Hematopoietic multipotent progenitor cell treated with erythropoietin and hydrocortisone succinate and interleukin-3 and kit ligand, for 15 days (in vitro differentiated cells): ENCODE measurements at regions not wholly inside any gene's neighbourhood (a gene's known extent, or its start where the extent isn't known, plus 50 kb on each side); places are given as distances from the start of the nearest gene placed in this dataset.

Experiments
- DNase-seq: peaks from one replicate; pipeline ENCODE4 v3.0.0-alpha.2; 2015; ENCODE audit warnings: low spot score

- DNase-seq = no peak
These were observed 145.9 kb upstream of the UBL3 start for GRCh38 chr13:29996316-29996715.

GRCh38 chr13:29994911-29995595 lies 144.6 kb upstream of the UBL3 start:
- DNase-seq = no peak

- DNase-seq = no peak
These were observed 143.5 kb upstream of the UBL3 start for GRCh38 chr13:29993716-29994488.

GRCh38 chr13:29993196-29993595 lies 142.8 kb upstream of the UBL3 start:
- DNase-seq = no peak

GRCh38 chr13:29991343-29991742 lies 140.9 kb upstream of the UBL3 start:
- DNase-seq = no peak

- DNase-seq = no peak
These were observed 136.9 kb upstream of the UBL3 start for GRCh38 chr13:29987340-29987739.

GRCh38 chr13:29980339-29980738 lies 129.9 kb upstream of the UBL3 start:
- DNase-seq = no peak

- DNase-seq = no peak
These were observed 127.8 kb upstream of the UBL3 start for GRCh38 chr13:29978211-29978610.

GRCh38 chr13:29977476-29978120 lies 127.2 kb upstream of the UBL3 start:
- DNase-seq = no peak

- DNase-seq = no peak
These were observed 126.1 kb upstream of the UBL3 start for GRCh38 chr13:29976535-29976934.

GRCh38 chr13:29975283-29975682 lies 124.9 kb upstream of the UBL3 start:
- no peak for DNase-seq

GRCh38 chr13:29969286-29969685 lies 118.9 kb upstream of the UBL3 start:
- DNase-seq = no peak

GRCh38 chr13:29964181-29964845 lies 113.9 kb upstream of the UBL3 start:
- DNase-seq = no peak

- no peak for DNase-seq
These were observed 112.7 kb upstream of the UBL3 start for GRCh38 chr13:29963089-29963488.

GRCh38 chr13:29961036-29961670 lies 110.7 kb upstream of the UBL3 start:
- DNase-seq = no peak

GRCh38 chr13:29959603-29960002 lies 109.2 kb upstream of the UBL3 start:
- no peak for DNase-seq

GRCh38 chr13:29959086-29959485 lies 108.7 kb upstream of the UBL3 start:
- DNase-seq = no peak

GRCh38 chr13:29958476-29958875 lies 108.1 kb upstream of the UBL3 start:
- DNase-seq = no peak

GRCh38 chr13:29957320-29957719 lies 106.9 kb upstream of the UBL3 start:
- DNase-seq = no peak

GRCh38 chr13:29956853-29957252 lies 106.4 kb upstream of the UBL3 start:
- no peak for DNase-seq

GRCh38 chr13:29955137-29955650 lies 104.8 kb upstream of the UBL3 start:
- DNase-seq = no peak
